BJ (cell line): ENCODE measurements at regions not wholly inside any gene's neighbourhood (a gene's known extent, or its start where the extent isn't known, plus 50 kb on each side); places are given as distances from the start of the nearest gene placed in this dataset. TPM values are rescaled to one million over a fixed set of nuclear protein-coding genes. Genes with fewer than 3 reads are reported as not detected.

Experiments
- CTCF ChIA-PET: fragments of 350-600 bp; formaldehyde crosslinking; extraction: SDS; loops from one replicate; lab custom pipeline; 2021; ENCODE audit warnings: antibody characterized with exemption, inconsistent platforms; lab: Yijun Ruan, JAX
- POLR2A ChIA-PET: fragments of 300-600 bp; sonication (Branson Sonifier 250); formaldehyde crosslinking; extraction: SDS; loops from one replicate; lab custom pipeline; 2021; ENCODE audit warnings: antibody characterized with exemption; lab: Charles Lee
- DNase-seq: peaks from one replicate; pipeline ENCODE4 v3.0.0-alpha.2; 2011; ENCODE audit warnings: low read depth
- H3K27me3 ChIP-seq: 2 replicates; pipeline ENCODE4 v1.6.0; 2011; ENCODE audit warnings: low read length; ENCODE audit not compliant: control insufficient read depth, insufficient read depth
- H3K36me3 ChIP-seq: 2 replicates; pipeline ENCODE4 v1.5.1; 2011; ENCODE audit warnings: low read length; ENCODE audit not compliant: control insufficient read depth, insufficient read depth
- H3K4me3 ChIP-seq: 2 replicates; pipeline ENCODE4 v1.5.1; 2011; ENCODE audit warnings: low read depth, mild to moderate bottlenecking, control low read depth, low read length
- CTCF ChIP-seq: IDR thresholded peaks from 2 replicates; pipeline ENCODE4 v1.5.1; 2011; ENCODE audit warnings: low read depth, mild to moderate bottlenecking, control low read depth, inconsistent platforms, low read length, moderate library complexity; ENCODE audit not compliant: insufficient read depth
- small RNA-seq: library from RNA; depleted of rRNA; stranded (forward); fragments of <200 nt; gene quantifications from one replicate; pipeline ENCODE3, GENCODE V24; 2012; ENCODE audit warnings: low replicate concordance, low read depth; ENCODE audit not compliant: insufficient read length

- ChIA-PET CTCF (interaction anchor here (0.6 to 1.8 kb wide), 4 partner anchors 9 to 1740 kb away, joined by 3 to 5 read pairs (median 4); no protein-coding TSS in a partner anchor), POLR2A (no interaction called here)
- no peak for DNase-seq
Observed at GRCh38 chr20:52242237-52243230, 51.0 kb upstream of the ZFP64 start.

More at GRCh38 chr20:52242237-52243230, 51.0 kb upstream of the ZFP64 start:
- Histone ChIP-seq H3K27me3 (no peaks in the 10 kb centered on the region), H3K4me3 (no peak overlapping the region), H3K36me3 (no peaks in the 10 kb centered on the region)
- TF ChIP-seq CTCF, result peak; percentile 40; the same call in 1 of the 2 replicates

Small RNAs in the stretch of these regions (small RNA-seq; reads per million reads assigned to genes)
- gene RF02271 (not detected), gene RPL36P1 (not detected)
